GM21825 (cell line): ENCODE measurements at regions not wholly inside any gene's neighbourhood (a gene's known extent, or its start where the extent isn't known, plus 50 kb on each side); places are given as distances from the start of the nearest gene placed in this dataset.

Experiments
- ATAC-seq: cut with Tn5 transposase; IDR thresholded peaks from one replicate; pipeline ENCODE4 v1.9.1; 2021; ENCODE audit warnings: mild to moderate bottlenecking, moderate library complexity; ENCODE audit not compliant: unreplicated experiment

DNA sequence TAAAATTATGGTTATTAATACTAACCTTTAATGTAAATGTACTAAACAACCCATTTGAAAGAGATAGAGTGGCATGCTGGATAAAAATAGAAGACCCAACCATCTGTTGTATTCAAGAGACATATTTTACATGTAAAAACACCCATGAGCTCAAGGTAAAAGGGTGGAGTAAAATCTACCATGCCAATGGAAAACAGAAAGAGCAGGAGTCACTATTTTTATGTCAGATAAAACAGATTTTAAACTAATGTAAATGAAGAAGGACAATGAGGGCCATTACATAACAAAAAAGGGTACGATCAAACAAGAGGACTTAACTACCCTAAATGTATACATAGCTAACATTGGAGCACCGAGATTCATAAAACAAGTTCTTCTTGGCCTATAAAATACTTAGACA is 66.3 kb downstream of the ITM2A start:
- no peak for ATAC-seq

DNA sequence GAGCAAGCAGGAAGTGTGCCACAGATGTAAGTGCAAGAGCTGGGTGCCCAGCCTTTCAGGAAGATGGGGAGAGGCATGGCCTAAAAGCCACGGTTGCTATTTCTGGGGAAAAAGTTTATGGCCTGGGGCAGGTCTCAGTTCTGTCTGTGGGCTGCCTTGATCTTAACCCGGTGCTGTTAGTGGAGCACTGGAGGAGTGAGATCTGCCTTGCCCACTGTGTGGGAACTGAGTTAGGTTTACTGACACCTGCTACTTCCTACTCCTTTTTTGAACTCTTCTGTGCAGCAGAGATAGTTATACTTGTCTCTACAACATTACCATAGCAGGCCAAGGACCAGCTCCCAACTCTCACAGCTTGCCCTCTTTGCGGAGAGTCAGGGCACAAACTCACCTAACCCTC is 76.5 kb downstream of the ITM2A start:
- no peak for ATAC-seq

DNA sequence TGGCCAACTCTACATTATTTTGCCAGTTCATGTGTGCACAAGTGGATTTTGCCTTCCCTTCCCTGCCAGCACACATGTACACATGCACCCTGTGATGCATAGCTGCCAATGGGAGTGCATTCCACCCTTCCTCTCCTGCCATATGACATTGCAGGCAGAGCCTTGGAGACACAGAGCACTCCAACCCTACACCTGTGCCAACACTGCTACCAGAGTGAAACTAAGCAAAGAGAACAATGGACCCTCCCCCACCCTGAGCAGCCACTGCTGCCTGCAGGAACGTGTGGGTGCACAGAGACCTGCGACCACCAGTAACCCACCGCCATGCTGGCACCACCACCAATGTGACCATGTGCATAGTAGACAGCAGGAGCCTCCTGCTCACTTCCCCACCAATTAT is 78.4 kb downstream of the ITM2A start:
- no peak for ATAC-seq

DNA sequence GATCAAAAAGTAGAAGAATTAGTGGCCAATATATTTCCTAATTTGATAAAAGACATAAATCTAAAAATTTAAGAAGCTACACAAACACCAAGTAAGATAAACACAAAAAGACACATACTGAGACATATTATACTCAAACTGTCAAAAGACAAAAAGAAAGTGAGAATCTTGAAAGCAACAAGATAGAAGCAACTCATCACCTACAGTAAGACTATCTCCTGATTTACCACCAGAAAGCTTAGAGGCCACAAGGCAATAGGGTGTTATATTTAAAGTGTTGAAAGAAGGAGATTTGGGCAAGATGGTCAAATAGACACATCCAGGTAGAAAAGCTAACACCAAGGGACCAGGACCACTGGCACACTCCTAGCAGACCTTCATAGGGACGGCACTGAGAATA is 79.4 kb downstream of the ITM2A start:
- ATAC-seq, result no peak

DNA sequence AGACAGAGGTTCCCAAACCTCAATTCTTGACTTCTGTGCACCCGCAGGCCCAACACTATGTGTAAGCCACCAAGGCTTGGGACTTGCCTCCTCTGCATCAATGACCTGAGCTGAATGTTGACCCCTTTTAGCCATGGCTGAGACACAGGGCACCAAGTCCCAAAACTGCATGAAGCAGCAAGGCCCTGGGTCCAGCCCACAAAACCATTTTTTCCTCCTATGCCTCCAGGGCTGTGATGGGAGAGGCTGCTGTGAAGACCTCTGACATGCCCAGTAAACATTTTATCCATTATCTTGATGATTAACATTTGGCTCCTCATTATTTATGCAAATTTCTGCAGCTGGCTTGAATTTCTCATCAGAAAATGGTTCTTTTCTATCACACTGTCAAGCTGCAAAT is 85.4 kb downstream of the ITM2A start:
- ATAC-seq, result no peak

DNA sequence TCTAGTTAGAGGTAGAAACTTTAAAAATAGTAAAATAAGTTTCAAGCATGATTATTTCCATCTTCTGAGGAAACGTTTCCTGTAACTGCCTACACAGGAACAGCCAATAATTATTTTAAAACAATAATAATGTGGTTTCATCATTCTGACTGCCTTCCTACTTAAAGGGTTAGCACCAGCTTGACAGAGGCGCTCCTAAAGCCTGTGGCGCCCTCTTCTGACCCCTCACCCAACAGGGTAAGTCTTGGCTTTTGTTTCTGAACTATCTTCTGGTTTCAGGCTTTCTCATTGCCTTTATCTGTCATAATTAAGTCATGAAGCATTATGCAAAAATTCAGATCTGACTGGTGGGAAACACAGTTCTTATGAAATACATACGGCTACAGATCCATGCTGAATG is 96.7 kb downstream of the ITM2A start:
- ATAC-seq, result peak; percentile 84

DNA sequence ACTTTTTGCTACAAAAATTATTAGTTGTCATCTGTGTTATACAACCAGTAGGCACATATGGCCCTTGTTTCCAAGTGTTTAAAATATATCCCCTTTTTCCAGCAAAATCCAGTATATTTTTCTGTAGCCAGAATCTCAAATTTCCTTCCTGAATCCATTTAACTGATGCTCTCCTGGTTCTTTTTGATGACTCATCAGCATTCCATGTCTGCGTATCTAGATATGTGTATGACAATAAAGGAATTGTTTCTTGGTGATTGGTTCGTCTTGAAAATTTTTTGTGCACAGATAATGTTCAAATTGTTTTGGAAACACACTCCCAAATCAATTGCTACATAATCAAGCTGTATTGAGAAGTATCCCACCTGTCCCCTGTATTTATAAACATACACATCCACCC is 98.3 kb downstream of the ITM2A start:
- no peak for ATAC-seq

DNA sequence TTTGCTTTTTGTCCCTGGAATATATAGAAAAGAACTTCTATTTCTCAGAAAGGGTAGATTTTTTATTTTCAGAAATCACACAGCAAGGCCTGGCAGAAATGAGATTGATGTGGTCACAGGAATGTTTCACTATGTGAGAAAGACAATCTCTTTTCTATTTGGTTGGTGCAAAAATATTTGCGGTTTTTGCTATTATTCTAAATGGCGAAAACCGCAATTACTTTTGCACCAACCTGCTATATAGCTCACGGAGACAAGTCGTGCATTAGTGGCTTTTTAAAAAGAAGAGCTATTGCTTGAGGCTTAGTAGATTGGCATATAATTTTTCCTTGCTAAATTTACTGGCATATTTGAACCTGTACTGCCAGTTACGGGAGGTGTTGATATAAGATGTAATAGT is 100.4 kb downstream of the ITM2A start:
- no peak for ATAC-seq

DNA sequence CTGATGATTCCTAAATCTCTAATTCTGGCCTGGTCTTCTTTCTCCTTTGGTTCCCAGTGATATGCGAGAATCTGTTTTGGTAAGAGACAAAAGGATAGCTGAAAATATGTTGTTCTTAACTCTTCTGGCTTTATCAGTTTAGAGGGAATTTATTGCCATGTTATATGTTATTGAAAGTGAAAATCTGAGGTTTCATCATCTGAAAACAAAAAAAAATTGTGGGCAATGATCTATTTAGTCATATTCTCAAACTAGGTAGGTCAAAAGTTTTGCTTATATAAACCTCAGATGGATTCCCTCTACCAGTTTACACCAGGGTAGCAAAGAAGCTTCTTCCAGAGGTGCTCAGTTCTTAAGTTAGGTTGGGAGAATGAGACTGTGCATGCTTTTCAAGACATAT is 103.6 kb downstream of the ITM2A start:
- no peak for ATAC-seq

DNA sequence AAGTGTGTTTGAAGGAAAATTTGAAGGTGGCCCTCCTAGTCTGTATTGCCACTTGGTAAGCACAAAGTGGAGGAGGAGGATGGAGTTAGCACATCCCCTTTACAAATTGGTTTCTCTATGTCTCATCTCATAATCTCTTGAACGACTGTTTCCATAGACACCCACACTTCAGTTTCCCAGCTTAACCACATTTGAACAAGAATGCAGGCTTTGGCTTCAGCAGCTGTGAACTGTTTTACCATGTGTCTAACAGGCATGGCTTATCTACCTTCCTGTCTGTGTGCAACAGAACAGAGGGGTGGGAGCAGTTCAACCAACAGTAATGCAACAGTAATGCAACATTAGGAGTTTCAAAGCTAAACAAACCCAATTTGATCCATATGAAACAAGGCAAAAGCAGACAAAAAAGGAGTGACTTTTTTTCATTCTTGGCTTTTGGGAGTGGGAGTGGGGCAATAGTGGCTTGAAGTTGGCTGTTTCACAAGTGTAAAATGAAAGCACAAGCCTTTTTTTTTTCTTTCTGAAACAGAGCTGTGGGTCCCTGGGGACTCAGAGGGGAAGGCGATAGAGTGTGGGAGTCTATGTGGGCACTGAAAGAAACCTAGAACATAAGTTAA is 108.0 kb downstream of the ITM2A start:
- ATAC-seq, result peak; percentile 93

DNA sequence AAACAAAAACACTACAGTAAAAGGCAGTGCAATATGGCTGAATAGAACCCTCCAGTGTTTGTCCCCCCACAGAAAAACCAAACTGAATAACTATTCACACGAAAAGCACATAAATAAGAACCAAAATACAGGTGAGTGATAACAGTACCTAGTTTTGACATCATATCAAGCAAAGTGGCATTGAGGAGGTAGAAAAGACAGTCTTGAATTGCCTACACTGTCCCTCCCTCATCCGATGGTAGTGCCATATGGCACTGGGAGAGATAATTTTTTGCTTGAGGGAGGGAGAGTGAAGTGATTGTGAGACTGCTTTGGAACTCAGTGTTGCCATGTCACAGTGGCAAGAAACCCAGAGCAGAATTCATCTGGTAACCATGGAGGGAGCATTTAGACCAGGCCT is 99.2 kb downstream of the GPR174 start:
- no peak for ATAC-seq

DNA sequence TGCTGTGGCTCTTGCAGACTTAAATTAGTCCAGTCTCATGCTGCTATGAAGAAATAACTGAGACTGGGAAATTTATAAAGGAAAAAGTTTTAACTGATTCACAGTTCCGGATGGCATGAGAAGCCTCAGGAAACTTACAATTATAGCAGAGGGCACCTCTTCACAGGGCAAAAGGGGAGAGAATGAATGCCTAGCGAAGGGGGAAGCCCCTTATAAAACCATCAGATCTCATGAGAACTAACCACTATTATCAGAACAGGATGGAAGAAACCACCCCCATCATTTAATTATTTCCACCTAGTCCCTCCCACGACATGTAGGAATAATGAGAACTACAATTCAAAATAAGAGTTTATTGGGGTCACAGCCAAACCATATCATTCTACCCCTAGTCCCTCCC is 91.4 kb downstream of the GPR174 start:
- ATAC-seq, result no peak

DNA sequence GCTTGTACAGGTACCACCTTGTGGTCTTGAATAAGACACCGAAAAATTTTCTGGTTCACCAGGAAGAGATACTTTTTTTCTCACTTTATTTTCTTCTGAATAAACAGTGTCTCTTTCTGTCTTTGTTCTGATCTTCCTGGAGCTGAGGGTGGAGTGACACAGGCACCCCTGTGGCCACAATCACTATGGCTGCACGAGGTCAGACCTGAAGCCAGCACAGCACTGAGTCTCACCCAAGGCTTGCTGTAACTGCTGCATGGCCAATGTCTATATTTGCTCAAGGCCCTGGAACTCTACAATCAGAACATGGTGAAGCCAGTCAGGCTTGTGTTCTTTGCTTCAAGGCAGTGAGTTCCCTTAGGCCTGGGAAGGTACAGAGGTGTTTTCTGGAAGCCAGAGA is 87.2 kb downstream of the GPR174 start:
- ATAC-seq, result no peak
